ENCODE measurements at regions not wholly inside any gene's neighbourhood (a gene's known extent, or its start where the extent isn't known, plus 50 kb on each side); places are given as distances from the start of the nearest gene placed in this dataset.

DNA sequence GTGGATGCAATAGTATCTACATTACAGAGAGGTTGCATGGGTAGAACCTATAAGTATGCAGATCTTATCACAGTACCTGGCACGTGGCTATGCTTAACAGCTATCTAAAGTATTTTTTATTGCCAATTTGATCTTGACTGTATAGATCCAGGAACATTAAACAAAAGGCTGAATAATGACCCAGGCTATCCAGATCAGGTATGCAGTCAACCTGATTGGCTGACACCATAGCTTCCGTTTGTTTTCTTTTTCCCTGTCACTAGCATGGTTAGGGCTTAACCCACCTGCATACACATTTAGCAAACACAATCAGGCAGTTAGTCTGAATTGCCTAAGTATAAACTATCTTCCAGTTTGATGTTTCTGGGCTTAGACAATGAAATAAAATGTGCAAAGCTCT is 264.9 kb upstream of the PLXNA2 start:
- H3K9me3 ChIP-seq (ENCODE audit: low read length): no peaks in the 10 kb centered on the region

DNA sequence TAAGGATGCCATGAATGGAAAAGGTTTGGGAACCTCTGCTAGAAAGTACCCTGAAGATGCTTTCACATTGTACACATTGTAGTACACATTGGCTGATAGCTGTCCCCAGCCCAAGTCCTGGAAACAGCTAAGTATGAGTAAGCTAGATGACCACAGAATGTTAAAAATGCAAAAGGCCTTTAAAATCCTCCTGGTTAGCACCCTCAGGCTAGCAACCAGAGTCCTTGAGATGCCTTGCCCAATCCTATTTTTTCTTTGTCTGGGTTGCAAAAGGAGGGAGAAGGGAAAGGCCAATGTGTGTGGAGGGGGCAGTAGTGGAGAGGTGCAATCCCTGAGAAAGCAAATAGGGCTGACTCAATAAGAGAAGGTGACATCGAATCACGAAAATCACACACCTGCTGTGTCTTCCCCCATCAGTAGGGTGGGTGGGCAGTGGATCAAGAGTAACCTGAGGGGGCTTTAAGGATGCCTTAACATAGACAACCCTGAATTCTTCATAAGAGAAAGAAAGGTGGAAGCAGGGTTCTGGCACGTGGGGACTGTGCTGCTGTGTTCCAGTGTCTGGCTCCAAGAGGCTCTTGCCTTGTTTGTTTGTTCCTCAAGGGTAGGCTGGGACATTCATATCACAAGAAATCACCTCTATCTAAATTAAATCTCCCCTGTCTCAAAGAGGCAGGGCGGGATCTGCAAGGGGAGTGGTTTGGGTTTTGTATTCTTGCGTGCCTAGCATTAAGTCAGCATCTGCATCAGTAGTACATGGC is 266.2 kb upstream of the PLXNA2 start:
- H3K9me2 ChIP-seq (ENCODE audit: insufficient read depth, low read length): no peaks in the 10 kb centered on the region
- no peak overlapping the region for H3K9ac ChIP-seq (ENCODE audit: low read length)
- H3K4me2 ChIP-seq (ENCODE audit: low read length): no peak overlapping the region
- no peaks in the 10 kb centered on the region for H3F3A ChIP-seq (ENCODE audit: insufficient read depth, low read length, poor library complexity, severe bottlenecking)
- no peak overlapping the region for H3K27ac ChIP-seq (ENCODE audit: low read length)
- H3K36me3 ChIP-seq (ENCODE audit: insufficient read depth, low read length): no peaks in the 10 kb centered on the region
- no peaks in the 10 kb centered on the region for H3K27me3 ChIP-seq (ENCODE audit: insufficient read depth, low read depth, low read length)
- H3K4me3 ChIP-seq (ENCODE audit: low read length): no peak overlapping the region
- no peak overlapping the region for H2AFZ ChIP-seq (ENCODE audit: low read depth, low read length)
- H4K20me1 ChIP-seq (ENCODE audit: insufficient read depth): no peaks in the 10 kb centered on the region
- no peaks in the 10 kb centered on the region for H3K9me3 ChIP-seq (ENCODE audit: low read length)
- H3K79me2 ChIP-seq (replicated peaks; ENCODE audit: insufficient read depth, low read length): no peaks in the 10 kb centered on the region
- TF ChIP-seq SMC3 (conservative IDR thresholded peaks at IDR 0.05; ENCODE audit: poor library complexity): no peak
- TF ChIP-seq, protein P1, sequence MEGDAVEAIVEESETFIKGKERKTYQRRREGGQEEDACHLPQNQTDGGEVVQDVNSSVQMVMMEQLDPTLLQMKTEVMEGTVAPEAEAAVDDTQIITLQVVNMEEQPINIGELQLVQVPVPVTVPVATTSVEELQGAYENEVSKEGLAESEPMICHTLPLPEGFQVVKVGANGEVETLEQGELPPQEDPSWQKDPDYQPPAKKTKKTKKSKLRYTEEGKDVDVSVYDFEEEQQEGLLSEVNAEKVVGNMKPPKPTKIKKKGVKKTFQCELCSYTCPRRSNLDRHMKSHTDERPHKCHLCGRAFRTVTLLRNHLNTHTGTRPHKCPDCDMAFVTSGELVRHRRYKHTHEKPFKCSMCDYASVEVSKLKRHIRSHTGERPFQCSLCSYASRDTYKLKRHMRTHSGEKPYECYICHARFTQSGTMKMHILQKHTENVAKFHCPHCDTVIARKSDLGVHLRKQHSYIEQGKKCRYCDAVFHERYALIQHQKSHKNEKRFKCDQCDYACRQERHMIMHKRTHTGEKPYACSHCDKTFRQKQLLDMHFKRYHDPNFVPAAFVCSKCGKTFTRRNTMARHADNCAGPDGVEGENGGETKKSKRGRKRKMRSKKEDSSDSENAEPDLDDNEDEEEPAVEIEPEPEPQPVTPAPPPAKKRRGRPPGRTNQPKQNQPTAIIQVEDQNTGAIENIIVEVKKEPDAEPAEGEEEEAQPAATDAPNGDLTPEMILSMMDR (IDR thresholded peaks at IDR 0.05; ENCODE audit: poor library complexity, severe bottlenecking): no peak
- no peak for TF ChIP-seq REST (IDR thresholded peaks at IDR 0.05; ENCODE audit: borderline replicate concordance)
- no peak for TF ChIP-seq MXI1 (conservative IDR thresholded peaks at IDR 0.05; ENCODE audit: poor library complexity, severe bottlenecking)
- no peak for TF ChIP-seq EZH2 (IDR thresholded peaks at IDR 0.05; ENCODE audit: borderline replicate concordance, insufficient read depth, low read length, poor library complexity, severe bottlenecking)
- TF ChIP-seq EP300 (conservative IDR thresholded peaks at IDR 0.05; ENCODE audit: poor library complexity, severe bottlenecking): no peak

More for the DNA sequence above, 264.9 kb upstream of the PLXNA2 start:
- Histone ChIP-seq H3F3A (ENCODE audit: insufficient read depth, low read length, poor library complexity, severe bottlenecking) (no peaks in the 10 kb centered on the region), H3K9me2 (ENCODE audit: insufficient read depth, low read length) (no peaks in the 10 kb centered on the region), H3K27ac (ENCODE audit: low read length) (no peak overlapping the region), H3K4me3 (ENCODE audit: low read length) (no peak overlapping the region), H3K79me2 (replicated peaks; ENCODE audit: insufficient read depth, low read length) (no peaks in the 10 kb centered on the region), H3K9ac (ENCODE audit: low read length) (no peak overlapping the region), H4K20me1 (ENCODE audit: insufficient read depth) (no peaks in the 10 kb centered on the region), H2AFZ (ENCODE audit: low read depth, low read length) (no peak overlapping the region), H3K4me2 (ENCODE audit: low read length) (no peak overlapping the region), H3K36me3 (ENCODE audit: insufficient read depth, low read length) (no peaks in the 10 kb centered on the region), H3K27me3 (ENCODE audit: insufficient read depth, low read depth, low read length) (no peaks in the 10 kb centered on the region)
- no peak for TF ChIP-seq REST (IDR thresholded peaks at IDR 0.05; ENCODE audit: borderline replicate concordance)
- no peak for TF ChIP-seq RAD21 (conservative IDR thresholded peaks at IDR 0.05)
- no peak for TF ChIP-seq TAF1 (IDR thresholded peaks at IDR 0.05; ENCODE audit: low read depth)
- no peak for TF ChIP-seq EZH2 (IDR thresholded peaks at IDR 0.05; ENCODE audit: borderline replicate concordance, insufficient read depth, low read length, poor library complexity, severe bottlenecking)
- TF ChIP-seq POLR2AphosphoS5 (IDR thresholded peaks at IDR 0.05): no peak
- TF ChIP-seq, protein P1 (IDR thresholded peaks at IDR 0.05; ENCODE audit: poor library complexity, severe bottlenecking): no peak
- no peak for TF ChIP-seq SMC3 (conservative IDR thresholded peaks at IDR 0.05; ENCODE audit: poor library complexity)
- no peak for TF ChIP-seq MXI1 (conservative IDR thresholded peaks at IDR 0.05; ENCODE audit: poor library complexity, severe bottlenecking)
- TF ChIP-seq EP300 (conservative IDR thresholded peaks at IDR 0.05; ENCODE audit: poor library complexity, severe bottlenecking): no peak
